ENCODE measurements at regions not wholly inside any gene's neighbourhood (a gene's known extent, or its start where the extent isn't known, plus 50 kb on each side); places are given as distances from the start of the nearest gene placed in this dataset.

GRCh38 chr7:19242246-19242645 is 97.0 kb upstream of the FERD3L start:
- H3K27ac Mint-ChIP-seq, result no peak overlapping the region
- no peaks in the 10 kb centered on the region for H3K36me3 Mint-ChIP-seq
- no peaks in the 10 kb centered on the region for H3K27me3 Mint-ChIP-seq
- ChIA-PET CTCF (no interaction called here), POLR2A (no interaction called here)
- H3K36me3 ChIP-seq (ENCODE audit: insufficient read depth, low read length), result no peaks in the 10 kb centered on the region
- peaks cover 6 to 18% (median 17%) of the 10 kb centered on the region in 5 donors for H3K9me3 Mint-ChIP-seq
- no peaks in the 10 kb centered on the region for H3K4me1 Mint-ChIP-seq
- H3K4me1 ChIP-seq (ENCODE audit: insufficient read depth, low read length), result no peaks in the 10 kb centered on the region
- no peaks in the 10 kb centered on the region for H3K27me3 ChIP-seq (ENCODE audit: insufficient read depth, low read length, poor library complexity, severe bottlenecking)
- H3K9me3 ChIP-seq (ENCODE audit: low read length), result no peaks in the 10 kb centered on the region
- H3K4me3 Mint-ChIP-seq, result no peak overlapping the region
- H3K4me3 ChIP-seq (ENCODE audit: low read length), result no peak overlapping the region
- DNase-seq, result no peak
- H3K27ac ChIP-seq (ENCODE audit: low read depth, low read length), result no peak overlapping the region

GRCh38 chr7:19239951-19240350 is 94.7 kb upstream of the FERD3L start:
- Histone ChIP-seq H3K9me3 (ENCODE audit: low read length) (no peaks in the 10 kb centered on the region), H3K27ac (ENCODE audit: low read depth, low read length) (no peak overlapping the region), H3K36me3 (ENCODE audit: insufficient read depth, low read length) (no peaks in the 10 kb centered on the region), H3K4me1 (ENCODE audit: insufficient read depth, low read length) (no peaks in the 10 kb centered on the region), H3K27me3 (ENCODE audit: insufficient read depth, low read length, poor library complexity, severe bottlenecking) (no peaks in the 10 kb centered on the region), H3K4me3 (ENCODE audit: low read length) (no peak overlapping the region)
- Mint-ChIP-seq H3K4me3 (no peak overlapping the region), H3K27ac (no peak overlapping the region), H3K36me3 (no peaks in the 10 kb centered on the region), H3K9me3 (peaks cover 6 to 28% (median 17%) of the 10 kb centered on the region in 5 donors), H3K4me1 (no peaks in the 10 kb centered on the region), H3K27me3 (no peaks in the 10 kb centered on the region)
- POLR2A ChIA-PET, result no interaction called here
- DNase-seq, result no peak
- CTCF ChIA-PET, result no interaction called here

- POLR2A ChIA-PET, result no interaction called here
- Histone ChIP-seq H3K27ac (ENCODE audit: low read depth, low read length) (no peak overlapping the region), H3K4me3 (ENCODE audit: low read length) (no peak overlapping the region), H3K27me3 (ENCODE audit: insufficient read depth, low read length, poor library complexity, severe bottlenecking) (no peaks in the 10 kb centered on the region), H3K36me3 (ENCODE audit: insufficient read depth, low read length) (no peaks in the 10 kb centered on the region), H3K4me1 (ENCODE audit: insufficient read depth, low read length) (no peaks in the 10 kb centered on the region), H3K9me3 (ENCODE audit: low read length) (no peaks in the 10 kb centered on the region)
- no peaks in the 10 kb centered on the region for H3K36me3 Mint-ChIP-seq
- no peak for DNase-seq
- peaks cover 4 to 18% (median 7%) of the 10 kb centered on the region in 5 donors for H3K9me3 Mint-ChIP-seq
- H3K4me3 Mint-ChIP-seq, result no peak overlapping the region
- H3K4me1 Mint-ChIP-seq, result no peaks in the 10 kb centered on the region
- CTCF ChIA-PET, result no interaction called here
- no peaks in the 10 kb centered on the region for H3K27me3 Mint-ChIP-seq
- H3K27ac Mint-ChIP-seq, result no peak overlapping the region
Measured at GRCh38 chr7:19235680-19236079, 90.5 kb upstream of the FERD3L start.

- Histone ChIP-seq H3K27me3 (ENCODE audit: insufficient read depth, low read length, poor library complexity, severe bottlenecking) (no peaks in the 10 kb centered on the region), H3K9me3 (ENCODE audit: low read length) (no peaks in the 10 kb centered on the region), H3K4me1 (ENCODE audit: insufficient read depth, low read length) (no peaks in the 10 kb centered on the region), H3K4me3 (ENCODE audit: low read length) (no peak overlapping the region), H3K27ac (ENCODE audit: low read depth, low read length) (no peak overlapping the region), H3K36me3 (ENCODE audit: insufficient read depth, low read length) (no peaks in the 10 kb centered on the region)
- Mint-ChIP-seq H3K4me3 (no peak overlapping the region), H3K36me3 (no peaks in the 10 kb centered on the region), H3K27ac (no peak overlapping the region), H3K4me1 (no peaks in the 10 kb centered on the region), H3K27me3 (no peaks in the 10 kb centered on the region), H3K9me3 (peaks cover 7 to 21% (median 13%) of the 10 kb centered on the region in 5 donors)
- no peak for DNase-seq
- POLR2A ChIA-PET, result no interaction called here
- CTCF ChIA-PET, result no interaction called here
Measured at GRCh38 chr7:19224951-19225350, 79.7 kb upstream of the FERD3L start.

- no peak overlapping the region for H3K4me3 Mint-ChIP-seq
- peaks cover 0 to 15% (median 10%) of the 10 kb centered on the region in 5 donors for H3K9me3 Mint-ChIP-seq
- H3K36me3 Mint-ChIP-seq, result no peaks in the 10 kb centered on the region
Measured at GRCh38 chr7:19215412-19215811, 70.2 kb upstream of the FERD3L start.

GRCh38 chr7:19213746-19214145 is 68.5 kb upstream of the FERD3L start:
- no peak overlapping the region for H3K27ac Mint-ChIP-seq
- Histone ChIP-seq H3K4me3 (ENCODE audit: low read length) (no peak overlapping the region), H3K4me1 (ENCODE audit: insufficient read depth, low read length) (no peaks in the 10 kb centered on the region), H3K9me3 (ENCODE audit: low read length) (no peaks in the 10 kb centered on the region), H3K36me3 (ENCODE audit: insufficient read depth, low read length) (no peaks in the 10 kb centered on the region), H3K27me3 (ENCODE audit: insufficient read depth, low read length, poor library complexity, severe bottlenecking) (no peaks in the 10 kb centered on the region), H3K27ac (ENCODE audit: low read depth, low read length) (no peak overlapping the region)
- no peaks in the 10 kb centered on the region for H3K27me3 Mint-ChIP-seq
- H3K9me3 Mint-ChIP-seq, result peaks cover 0 to 12% (median 9%) of the 10 kb centered on the region in 5 donors
- no peaks in the 10 kb centered on the region for H3K4me1 Mint-ChIP-seq
- ChIA-PET POLR2A (no interaction called here), CTCF (no interaction called here)
- H3K4me3 Mint-ChIP-seq, result no peak overlapping the region
- DNase-seq, result no peak
- H3K36me3 Mint-ChIP-seq, result no peaks in the 10 kb centered on the region

More at GRCh38 chr7:19215412-19215811, 70.2 kb upstream of the FERD3L start:
- CTCF ChIA-PET, result interaction anchor here (1.1 kb wide), 1 partner anchor 11 kb away, joined by 3 read pairs; no protein-coding TSS in a partner anchor
- no peak for DNase-seq
- Mint-ChIP-seq H3K27ac (no peak overlapping the region), H3K4me1 (no peaks in the 10 kb centered on the region), H3K27me3 (no peaks in the 10 kb centered on the region)
- POLR2A ChIA-PET, result no interaction called here
- no peaks in the 10 kb centered on the region for H3K36me3 ChIP-seq (ENCODE audit: insufficient read depth, low read length)
- H3K27ac ChIP-seq (ENCODE audit: low read depth, low read length), result no peak overlapping the region
- H3K9me3 ChIP-seq (ENCODE audit: low read length), result no peaks in the 10 kb centered on the region
- no peak overlapping the region for H3K4me3 ChIP-seq (ENCODE audit: low read length)
- H3K27me3 ChIP-seq (ENCODE audit: insufficient read depth, low read length, poor library complexity, severe bottlenecking), result no peaks in the 10 kb centered on the region
- H3K4me1 ChIP-seq (ENCODE audit: insufficient read depth, low read length), result no peaks in the 10 kb centered on the region

GRCh38 chr7:19210893-19211413 is 65.7 kb upstream of the FERD3L start:
- Histone ChIP-seq H3K27me3 (ENCODE audit: insufficient read depth, low read length, poor library complexity, severe bottlenecking) (no peaks in the 10 kb centered on the region), H3K36me3 (ENCODE audit: insufficient read depth, low read length) (no peaks in the 10 kb centered on the region), H3K27ac (ENCODE audit: low read depth, low read length) (no peak overlapping the region), H3K4me1 (ENCODE audit: insufficient read depth, low read length) (no peaks in the 10 kb centered on the region), H3K9me3 (ENCODE audit: low read length) (no peaks in the 10 kb centered on the region), H3K4me3 (ENCODE audit: low read length) (no peak overlapping the region)
- H3K4me1 Mint-ChIP-seq, result no peaks in the 10 kb centered on the region
- no peak for DNase-seq
- ChIA-PET CTCF (no interaction called here), POLR2A (no interaction called here)
- H3K27ac Mint-ChIP-seq, result no peak overlapping the region
- H3K36me3 Mint-ChIP-seq, result no peaks in the 10 kb centered on the region
- no peaks in the 10 kb centered on the region for H3K27me3 Mint-ChIP-seq
- H3K9me3 Mint-ChIP-seq, result peaks cover 0 to 9% (median 5%) of the 10 kb centered on the region in 5 donors
- no peak overlapping the region for H3K4me3 Mint-ChIP-seq

- no peaks in the 10 kb centered on the region for H3K4me1 ChIP-seq (ENCODE audit: insufficient read depth, low read length)
- ChIA-PET POLR2A (no interaction called here), CTCF (no interaction called here)
- Mint-ChIP-seq H3K9me3 (peaks cover 0 to 6% (median 3%) of the 10 kb centered on the region in 5 donors), H3K27ac (no peak overlapping the region), H3K36me3 (no peaks in the 10 kb centered on the region), H3K27me3 (no peaks in the 10 kb centered on the region), H3K4me3 (no peak overlapping the region), H3K4me1 (no peaks in the 10 kb centered on the region)
- H3K4me3 ChIP-seq (ENCODE audit: low read length), result no peak overlapping the region
- H3K27me3 ChIP-seq (ENCODE audit: insufficient read depth, low read length, poor library complexity, severe bottlenecking), result no peaks in the 10 kb centered on the region
- no peak for DNase-seq
- no peak overlapping the region for H3K27ac ChIP-seq (ENCODE audit: low read depth, low read length)
- no peaks in the 10 kb centered on the region for H3K9me3 ChIP-seq (ENCODE audit: low read length)
- no peaks in the 10 kb centered on the region for H3K36me3 ChIP-seq (ENCODE audit: insufficient read depth, low read length)
Measured at GRCh38 chr7:19209166-19209696, 64.0 kb upstream of the FERD3L start.

GRCh38 chr7:19206721-19207120 is 61.5 kb upstream of the FERD3L start:
- Histone ChIP-seq H3K27me3 (ENCODE audit: insufficient read depth, low read length, poor library complexity, severe bottlenecking) (no peaks in the 10 kb centered on the region), H3K27ac (ENCODE audit: low read depth, low read length) (no peak overlapping the region), H3K4me1 (ENCODE audit: insufficient read depth, low read length) (no peaks in the 10 kb centered on the region), H3K36me3 (ENCODE audit: insufficient read depth, low read length) (no peaks in the 10 kb centered on the region), H3K9me3 (ENCODE audit: low read length) (no peaks in the 10 kb centered on the region), H3K4me3 (ENCODE audit: low read length) (no peak overlapping the region)
- H3K4me3 Mint-ChIP-seq, result no peak overlapping the region
- H3K4me1 Mint-ChIP-seq, result no peaks in the 10 kb centered on the region
- H3K27ac Mint-ChIP-seq, result no peak overlapping the region
- CTCF ChIA-PET, result no interaction called here
- POLR2A ChIA-PET, result no interaction called here
- H3K27me3 Mint-ChIP-seq, result no peaks in the 10 kb centered on the region
- no peaks in the 10 kb centered on the region for H3K36me3 Mint-ChIP-seq
- H3K9me3 Mint-ChIP-seq, result peaks cover 0 to 12% (median 0%) of the 10 kb centered on the region in 5 donors
- no peak for DNase-seq
